ENCODE measurements at regions not wholly inside any gene's neighbourhood (a gene's known extent, or its start where the extent isn't known, plus 50 kb on each side); places are given as distances from the start of the nearest gene placed in this dataset.

- DNase-seq = no peak
Observed at GRCh38 chr10:62453274-62453673, 79.1 kb downstream of the ZNF365 start.

GRCh38 chr10:62454687-62455397 is 80.7 kb downstream of the ZNF365 start:
- no peak for DNase-seq

GRCh38 chr10:62456611-62457101 is 82.5 kb downstream of the ZNF365 start:
- DNase-seq = no peak

- no peak for DNase-seq
Observed at GRCh38 chr10:62457196-62457595, 83.0 kb downstream of the ZNF365 start.

- DNase-seq = no peak
Observed at GRCh38 chr10:62457598-62457997, 83.4 kb downstream of the ZNF365 start.

- no peak for DNase-seq
Observed at GRCh38 chr10:62459072-62459471, 84.9 kb downstream of the ZNF365 start.

GRCh38 chr10:62459500-62459899 is 85.3 kb downstream of the ZNF365 start:
- DNase-seq = no peak

GRCh38 chr10:62460393-62460792 is 86.2 kb downstream of the ZNF365 start:
- DNase-seq = no peak

GRCh38 chr10:62461120-62461519 is 87.0 kb downstream of the ZNF365 start:
- no peak for DNase-seq

GRCh38 chr10:62462461-62462860 is 88.3 kb downstream of the ZNF365 start:
- DNase-seq = no peak

GRCh38 chr10:62463364-62463763 is 89.2 kb downstream of the ZNF365 start:
- no peak for DNase-seq

GRCh38 chr10:62464308-62464707 is 90.1 kb downstream of the ZNF365 start:
- no peak for DNase-seq

- DNase-seq = no peak
Observed at GRCh38 chr10:62466590-62466989, 92.4 kb downstream of the ZNF365 start.

GRCh38 chr10:62467527-62467926 is 93.4 kb downstream of the ZNF365 start:
- no peak for DNase-seq

GRCh38 chr10:62471711-62472110 is 97.5 kb downstream of the ZNF365 start:
- DNase-seq = no peak

GRCh38 chr10:62473241-62473640 is 99.1 kb downstream of the ZNF365 start:
- DNase-seq = no peak

- no peak for DNase-seq
Observed at GRCh38 chr10:62475551-62475950, 101.4 kb downstream of the ZNF365 start.

GRCh38 chr10:62479523-62479922 is 105.4 kb downstream of the ZNF365 start:
- no peak for DNase-seq

GRCh38 chr10:62480196-62480595 is 106.0 kb downstream of the ZNF365 start:
- no peak for DNase-seq

GRCh38 chr10:62482581-62482980 is 108.4 kb downstream of the ZNF365 start:
- no peak for DNase-seq

GRCh38 chr10:62491597-62491996 is 117.4 kb downstream of the ZNF365 start:
- no peak for DNase-seq

GRCh38 chr10:62492012-62492869 is 118.1 kb downstream of the ZNF365 start:
- peak; percentile 14 for DNase-seq

- DNase-seq = no peak
Observed at GRCh38 chr10:62492870-62493180, 118.7 kb downstream of the ZNF365 start.

GRCh38 chr10:62496925-62497324 is 122.8 kb downstream of the ZNF365 start:
- no peak for DNase-seq

Data from DMS153 (cell line).